ENCODE measurements at regions not wholly inside any gene's neighbourhood (a gene's known extent, or its start where the extent isn't known, plus 50 kb on each side); places are given as distances from the start of the nearest gene placed in this dataset.

- Mint-ChIP-seq H3K9me3 (ENCODE audit: unreplicated experiment) (peaks cover 3% of the 10 kb centered on the region), H3K4me3 (ENCODE audit: unreplicated experiment) (no peak overlapping the region), H3K27ac (ENCODE audit: low read depth, unreplicated experiment) (no peak overlapping the region), H3K4me1 (ENCODE audit: insufficient read depth, unreplicated experiment) (no peaks in the 10 kb centered on the region), H3K36me3 (ENCODE audit: insufficient read depth, unreplicated experiment) (no peaks in the 10 kb centered on the region), H3K27me3 (ENCODE audit: insufficient read depth, unreplicated experiment) (no peaks in the 10 kb centered on the region)
- no peak for DNase-seq (ENCODE audit: unreplicated experiment)
- TF ChIP-seq CTCF (IDR thresholded peaks at IDR 0.05; ENCODE audit: unreplicated experiment) = no peak
- intact Hi-C loops (cut with micrococcal nuclease) = no loop called here
- CTCF ChIA-PET = no interaction called here
- BruUV-seq (replicated peaks) = no TSS peak
- POLR2A ChIA-PET = no interaction called here
Observed at GRCh38 chr12:84047881-84048280, 864.7 kb downstream of the SLC6A15 start.

- intact Hi-C loops (cut with micrococcal nuclease) = no loop called here
- TF ChIP-seq CTCF (IDR thresholded peaks at IDR 0.05; ENCODE audit: unreplicated experiment) = no peak
- no peaks in the 10 kb centered on the region for H3K4me1 Mint-ChIP-seq (ENCODE audit: insufficient read depth, unreplicated experiment)
- no peaks in the 10 kb centered on the region for H3K27me3 Mint-ChIP-seq (ENCODE audit: insufficient read depth, unreplicated experiment)
- no TSS peak for BruUV-seq (replicated peaks)
- DNase-seq (ENCODE audit: unreplicated experiment) = no peak
- H3K4me3 Mint-ChIP-seq (ENCODE audit: unreplicated experiment) = no peak overlapping the region
- POLR2A ChIA-PET = no interaction called here
- H3K27ac Mint-ChIP-seq (ENCODE audit: low read depth, unreplicated experiment) = no peak overlapping the region
- CTCF ChIA-PET = no interaction called here
- no peaks in the 10 kb centered on the region for H3K9me3 Mint-ChIP-seq (ENCODE audit: unreplicated experiment)
- H3K36me3 Mint-ChIP-seq (ENCODE audit: insufficient read depth, unreplicated experiment) = no peaks in the 10 kb centered on the region
Observed at GRCh38 chr12:84046859-84047258, 865.7 kb downstream of the SLC6A15 start.

- POLR2A ChIA-PET = interaction anchor here (0.6 kb wide), 1 partner anchor 747 kb away, joined by 3 read pairs; no protein-coding TSS in a partner anchor
- no peak overlapping the region for H3K27ac Mint-ChIP-seq (ENCODE audit: low read depth, unreplicated experiment)
- BruUV-seq (replicated peaks) = no TSS peak
- no peak overlapping the region for H3K4me3 Mint-ChIP-seq (ENCODE audit: unreplicated experiment)
- H3K9me3 Mint-ChIP-seq (ENCODE audit: unreplicated experiment) = no peaks in the 10 kb centered on the region
- no peaks in the 10 kb centered on the region for H3K36me3 Mint-ChIP-seq (ENCODE audit: insufficient read depth, unreplicated experiment)
- no peak for DNase-seq (ENCODE audit: unreplicated experiment)
- intact Hi-C loops (cut with micrococcal nuclease) = no loop called here
- no peaks in the 10 kb centered on the region for H3K4me1 Mint-ChIP-seq (ENCODE audit: insufficient read depth, unreplicated experiment)
- no peaks in the 10 kb centered on the region for H3K27me3 Mint-ChIP-seq (ENCODE audit: insufficient read depth, unreplicated experiment)
- CTCF ChIA-PET = interaction anchor here (0.7 kb wide), 1 partner anchor 26 kb away, joined by 4 read pairs; no protein-coding TSS in a partner anchor
- TF ChIP-seq CTCF (IDR thresholded peaks at IDR 0.05; ENCODE audit: unreplicated experiment) = no peak
Observed at GRCh38 chr12:84043355-84043754, 869.2 kb downstream of the SLC6A15 start.

- no peaks in the 10 kb centered on the region for H3K4me1 Mint-ChIP-seq (ENCODE audit: insufficient read depth, unreplicated experiment)
- H3K4me3 Mint-ChIP-seq (ENCODE audit: unreplicated experiment) = no peak overlapping the region
- no peaks in the 10 kb centered on the region for H3K27me3 Mint-ChIP-seq (ENCODE audit: insufficient read depth, unreplicated experiment)
- intact Hi-C loops (cut with micrococcal nuclease) = no loop called here
- H3K36me3 Mint-ChIP-seq (ENCODE audit: insufficient read depth, unreplicated experiment) = no peaks in the 10 kb centered on the region
- DNase-seq (ENCODE audit: unreplicated experiment) = no peak
- no TSS peak for BruUV-seq (replicated peaks)
- ChIA-PET POLR2A (no interaction called here), CTCF (interaction anchor here (0.6 kb wide), 1 partner anchor 55 kb away, joined by 3 read pairs; no protein-coding TSS in a partner anchor)
- TF ChIP-seq CTCF (IDR thresholded peaks at IDR 0.05; ENCODE audit: unreplicated experiment) = no peak
- no peaks in the 10 kb centered on the region for H3K9me3 Mint-ChIP-seq (ENCODE audit: unreplicated experiment)
- no peak overlapping the region for H3K27ac Mint-ChIP-seq (ENCODE audit: low read depth, unreplicated experiment)
Observed at GRCh38 chr12:84038242-84038641, 874.4 kb downstream of the SLC6A15 start.

All from MCF 10A (cell line).